ENCODE measurements at regions not wholly inside any gene's neighbourhood (a gene's known extent, or its start where the extent isn't known, plus 50 kb on each side); places are given as distances from the start of the nearest gene placed in this dataset.
"Not testable (repeated sequence)": the region's sequence is repeated elsewhere in the genome, so short reads cannot be mapped to it uniquely, and the experiment has no call there.

DNA sequence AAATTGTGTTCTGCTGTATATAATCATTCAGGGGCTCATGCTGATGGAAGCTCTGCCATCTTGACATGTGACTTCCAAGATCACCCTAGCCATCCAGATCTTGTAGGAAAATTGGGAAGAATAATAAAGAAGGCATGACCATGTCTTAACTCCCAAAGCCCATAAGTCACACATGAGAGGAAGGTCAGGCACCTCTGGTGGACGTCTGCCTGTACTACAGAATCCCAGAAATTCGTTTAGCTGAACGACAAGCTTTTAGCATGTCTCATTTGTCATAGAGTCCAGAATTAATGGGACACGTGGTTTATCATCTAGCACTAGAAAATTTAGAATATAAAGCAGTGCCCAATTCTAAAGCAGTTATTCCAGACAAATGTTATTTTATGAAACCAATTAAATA is 212.7 kb downstream of the CENPC start:
- peak; percentile 4 for DNase-seq (ENCODE audit: low read depth)

DNA sequence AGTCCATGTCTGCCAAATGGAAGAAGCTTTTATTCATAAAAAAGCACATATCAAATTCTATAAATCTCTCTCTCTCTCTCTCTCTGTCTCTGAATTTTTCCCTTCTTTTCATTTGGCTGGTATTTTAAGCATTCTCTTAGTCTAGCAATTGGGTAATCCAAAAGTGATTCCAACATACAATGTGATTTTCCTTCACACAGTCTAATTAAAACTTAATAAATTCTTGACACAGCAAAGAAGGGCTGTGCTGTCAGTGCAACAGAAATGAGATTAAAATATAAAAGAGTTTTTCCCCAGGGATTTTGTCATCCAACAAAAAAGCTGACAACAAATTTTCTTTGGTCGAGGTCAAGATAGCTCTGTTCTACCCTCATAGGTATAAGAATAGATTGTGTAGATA is 216.9 kb downstream of the CENPC start:
- DNase-seq (ENCODE audit: low read depth), result no peak

GRCh38 chr4:67328018-67328278 is 217.4 kb downstream of the CENPC start:
- DNase-seq (ENCODE audit: low read depth), result no peak

DNA sequence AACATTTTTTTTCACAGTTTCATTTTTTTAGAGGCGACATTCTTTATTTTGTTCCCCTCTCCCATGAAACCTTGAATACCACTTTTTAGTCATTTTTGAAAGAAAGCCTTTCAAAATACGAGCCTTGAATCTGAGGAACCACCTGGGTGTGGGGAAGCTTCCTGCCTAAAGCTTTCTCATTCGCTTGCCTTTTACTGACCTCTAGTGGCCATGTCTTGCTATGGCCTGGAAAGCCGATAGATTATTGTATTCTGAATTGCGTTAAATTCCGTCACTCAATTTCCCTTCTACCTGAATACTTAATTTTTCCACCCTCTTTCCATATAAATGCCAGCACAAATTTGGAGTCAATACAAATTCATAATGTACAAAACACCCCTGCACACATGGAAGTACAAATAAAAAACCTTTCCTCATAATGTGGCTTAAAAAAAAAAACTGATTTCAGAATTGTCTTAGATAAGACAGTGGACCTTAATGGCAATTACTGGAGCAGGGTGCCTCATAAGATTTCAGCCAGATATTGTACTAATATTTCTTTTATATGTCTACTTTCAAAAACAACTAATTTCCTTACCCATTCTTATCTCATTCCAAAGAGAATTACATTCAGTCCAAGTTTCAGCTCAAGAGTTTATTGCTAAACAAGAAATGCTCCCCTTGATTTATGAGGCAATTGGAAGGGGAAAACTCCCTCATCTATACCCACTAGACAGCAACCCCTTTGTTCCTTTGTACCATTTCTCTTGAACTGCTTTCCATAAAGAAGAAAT is 217.9 kb downstream of the CENPC start:
- peak; percentile 42 for DNase-seq (ENCODE audit: low read depth)

- DNase-seq (ENCODE audit: low read depth), result no peak
Observed at GRCh38 chr4:67325791-67326190, 219.5 kb downstream of the CENPC start.

- DNase-seq (ENCODE audit: low read depth), result no peak
Observed at GRCh38 chr4:67320645-67321044, 224.7 kb downstream of the CENPC start.

DNA sequence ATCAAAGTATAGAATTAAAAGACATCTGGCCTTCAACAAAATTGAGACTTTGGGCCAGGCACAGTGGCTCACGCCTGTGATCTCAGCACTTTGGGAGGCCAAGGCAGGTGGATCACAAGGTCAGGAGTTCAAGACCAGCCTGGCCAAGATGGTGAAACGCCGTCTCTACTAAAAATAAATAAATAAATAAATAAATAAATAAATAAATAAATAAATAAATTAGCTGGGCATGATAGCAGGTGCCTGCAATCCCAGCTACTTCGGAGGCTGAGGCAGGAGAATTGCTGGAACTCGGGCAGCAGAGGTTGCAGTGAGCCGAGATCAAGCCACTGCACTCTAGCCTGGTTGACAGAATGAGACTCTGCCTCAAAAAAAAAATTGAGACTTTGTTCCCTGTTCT is 225.7 kb downstream of the CENPC start:
- not testable (repeated sequence) for DNase-seq (ENCODE audit: low read depth)

- DNase-seq (ENCODE audit: low read depth), result not testable (repeated sequence)
Observed at GRCh38 chr4:67300497-67301185, 244.7 kb downstream of the CENPC start.

DNA sequence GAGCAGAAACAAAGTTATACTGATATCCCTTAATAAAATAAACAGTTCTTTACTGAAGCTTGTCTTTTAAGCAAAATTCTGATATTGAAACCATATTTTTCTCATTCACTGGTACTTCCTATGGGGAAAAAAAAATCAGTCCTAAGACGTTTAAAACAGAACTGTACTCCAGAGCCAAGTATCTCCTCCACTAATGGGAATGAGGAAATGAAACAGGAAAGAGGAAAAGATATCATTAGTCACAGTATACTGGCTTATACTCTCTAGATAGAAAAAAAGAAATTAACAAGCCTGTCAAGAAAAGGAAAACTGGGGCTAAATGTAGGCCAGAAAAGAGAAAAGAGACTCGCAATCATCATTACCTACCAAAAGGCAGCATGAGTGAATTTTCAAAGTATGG is 252.7 kb downstream of the CENPC start:
- no peak for DNase-seq (ENCODE audit: low read depth)

DNA sequence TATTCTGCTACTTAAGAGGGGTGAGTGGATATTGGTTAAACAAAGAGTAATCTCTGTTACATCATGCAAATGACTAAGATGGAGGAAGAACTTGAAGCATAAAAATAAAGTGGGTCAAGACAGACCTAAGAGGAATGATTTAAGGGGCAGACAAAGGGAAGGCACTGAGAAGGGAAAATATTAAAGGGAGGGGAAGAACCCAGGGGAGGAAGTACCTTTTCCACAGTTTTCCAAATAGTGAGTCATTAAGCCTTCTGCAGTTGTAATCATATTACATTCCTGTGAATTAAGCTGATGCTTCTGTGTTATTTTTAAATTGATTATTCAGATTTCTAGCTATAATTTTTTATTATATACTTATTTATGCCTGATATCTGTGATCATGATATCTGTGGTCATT is 253.3 kb downstream of the CENPC start:
- DNase-seq (ENCODE audit: low read depth), result no peak

DNA sequence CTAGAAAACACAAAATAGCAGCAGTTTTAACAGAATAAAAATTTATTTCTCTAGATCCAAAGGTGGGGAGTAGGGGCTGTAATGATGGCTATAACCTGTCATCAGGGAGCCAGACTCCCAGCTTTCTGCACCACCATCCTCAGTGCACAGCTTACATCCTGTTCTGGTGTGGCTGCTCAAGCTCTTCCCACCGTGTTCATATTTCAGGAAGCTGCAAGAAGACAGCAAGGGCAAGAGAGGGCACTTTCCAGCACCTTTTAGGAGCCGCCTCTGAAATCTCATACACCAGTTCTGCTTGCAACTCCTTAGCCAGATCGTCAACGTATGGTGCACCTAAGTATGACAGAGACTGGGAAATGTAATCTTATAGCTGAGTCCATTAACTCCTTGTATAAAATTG is 253.7 kb downstream of the CENPC start:
- DNase-seq (ENCODE audit: low read depth), result no peak

DNA sequence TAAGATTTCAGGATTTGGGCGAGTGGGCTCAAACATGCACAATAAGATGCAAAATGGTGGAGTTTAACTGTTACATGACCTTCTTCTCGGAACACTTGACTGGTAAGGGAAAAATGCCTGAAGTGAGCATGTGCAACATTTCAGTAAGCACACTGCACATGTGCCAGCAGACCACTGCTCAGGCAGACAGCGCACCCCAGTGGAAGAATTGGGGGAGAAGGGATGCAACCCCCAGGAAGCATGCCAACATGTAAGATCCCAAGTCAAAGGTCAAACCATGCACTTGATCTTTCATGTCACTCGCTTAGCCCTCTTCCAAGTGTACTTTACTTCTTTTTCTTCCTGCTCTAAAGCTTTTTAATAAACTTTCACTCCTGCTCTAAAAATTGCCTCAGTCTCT is 256.3 kb downstream of the CENPC start:
- DNase-seq (ENCODE audit: low read depth), result peak; percentile 1

DNA sequence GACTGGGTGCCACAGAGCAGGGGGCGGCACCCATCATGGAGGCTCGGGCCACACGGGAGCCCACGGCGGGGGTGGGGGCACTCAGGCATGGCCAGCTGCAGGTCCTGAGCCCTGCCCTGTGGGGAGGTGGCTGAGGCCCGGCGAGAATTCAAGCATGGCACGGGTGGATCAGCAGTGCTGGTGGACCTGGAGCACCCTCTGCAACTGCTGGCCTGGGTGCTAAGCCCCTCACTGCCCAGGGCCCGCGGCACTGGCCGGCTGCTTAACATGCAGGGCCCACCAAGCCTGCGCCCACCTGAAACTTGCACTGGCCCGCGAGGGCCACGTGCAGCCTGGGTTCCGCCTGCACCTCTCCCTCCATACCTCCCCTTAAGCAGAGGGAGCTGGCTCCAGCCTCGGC is 258.6 kb downstream of the CENPC start:
- no peak for DNase-seq (ENCODE audit: low read depth)

DNA sequence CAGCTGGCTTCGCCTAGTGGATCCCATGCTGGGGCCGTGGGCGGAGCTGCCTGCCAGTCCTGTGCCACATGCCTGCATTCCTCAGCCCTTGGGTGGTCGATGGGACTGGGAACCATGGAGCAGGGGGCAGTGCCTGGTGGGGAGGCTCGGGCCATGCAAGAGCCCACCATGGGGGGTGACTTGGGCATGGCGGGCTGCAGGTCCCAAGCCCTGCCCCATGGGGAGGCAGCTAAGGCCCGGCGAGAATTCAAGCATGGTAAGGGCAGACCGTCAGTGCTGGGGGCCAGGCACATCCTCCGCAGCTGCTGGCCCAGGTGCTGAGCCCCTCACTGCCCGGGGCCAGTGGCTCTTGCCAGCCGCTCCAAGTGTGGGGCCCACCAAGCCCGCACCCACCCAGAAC is 262.6 kb downstream of the CENPC start:
- no peak for DNase-seq (ENCODE audit: low read depth)

GRCh38 chr4:67275179-67275750 is 270.0 kb downstream of the CENPC start:
- DNase-seq (ENCODE audit: low read depth), result no peak

DNA sequence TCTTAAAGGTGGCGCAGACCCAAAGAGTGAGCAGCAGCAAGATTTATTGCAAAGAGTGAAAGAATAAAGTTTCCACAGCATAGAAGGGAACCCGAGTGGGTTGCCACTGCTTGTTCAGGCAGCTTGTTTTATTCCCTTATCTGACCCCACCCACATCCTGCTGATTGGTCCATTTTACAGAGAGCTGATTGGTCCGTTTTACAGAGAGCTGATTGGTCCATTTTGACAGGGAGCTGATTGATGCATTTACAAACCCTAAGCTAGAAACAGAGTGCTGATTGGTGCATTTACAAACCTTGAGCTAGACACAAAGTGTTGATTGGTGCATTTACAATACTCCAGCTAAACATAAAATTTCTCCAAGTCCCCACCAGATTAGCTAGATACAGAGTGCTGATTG is 270.6 kb downstream of the CENPC start:
- not testable (repeated sequence) for DNase-seq (ENCODE audit: low read depth)

DNA sequence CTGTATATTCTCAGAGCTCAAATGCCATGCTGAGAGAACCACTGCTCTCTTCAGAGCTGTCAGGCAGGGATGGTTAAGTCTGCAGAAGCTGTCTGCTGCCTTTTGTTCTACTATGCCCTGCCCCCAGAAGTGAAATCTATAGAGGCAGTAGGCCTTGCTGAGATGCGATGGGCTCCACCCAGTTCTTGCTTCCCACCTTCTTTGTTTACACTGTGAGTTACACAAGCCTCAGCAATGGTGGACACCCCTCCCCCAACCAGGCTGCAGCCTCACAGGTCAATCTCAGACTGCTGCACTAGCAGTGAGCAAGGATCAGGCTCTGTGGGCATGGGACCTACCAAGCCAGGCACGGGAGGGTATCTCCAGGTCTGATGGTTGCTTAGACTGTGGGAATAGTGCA is 271.6 kb downstream of the CENPC start:
- DNase-seq (ENCODE audit: low read depth), result no peak

DNA sequence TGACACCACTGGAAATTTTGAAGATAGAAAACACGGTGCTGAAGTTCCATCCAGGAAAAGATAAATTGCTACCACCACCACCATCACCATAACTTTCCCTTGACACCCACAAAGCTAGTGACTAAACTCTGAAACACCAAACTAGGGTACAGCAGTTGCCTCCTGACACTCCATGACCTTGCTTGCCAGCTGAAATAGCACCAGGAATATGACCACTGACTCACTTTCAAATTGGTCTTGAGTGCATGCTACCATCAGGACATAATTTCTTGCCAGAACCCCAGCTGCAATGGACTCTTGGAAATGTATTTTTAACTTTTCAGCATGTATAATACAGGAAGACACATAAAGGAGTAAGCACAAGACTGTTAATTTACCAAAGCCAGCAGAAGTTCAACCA is 283.3 kb downstream of the CENPC start:
- no peak for DNase-seq (ENCODE audit: low read depth)

- no peak for DNase-seq (ENCODE audit: low read depth)
Observed at GRCh38 chr4:67256388-67257043, 288.8 kb downstream of the CENPC start.

- DNase-seq (ENCODE audit: low read depth), result no peak
Observed at GRCh38 chr4:67250131-67250896, 295.0 kb downstream of the CENPC start.

- no peak for DNase-seq (ENCODE audit: low read depth)
Observed at GRCh38 chr4:67236788-67237187, 308.5 kb downstream of the CENPC start.

DNA sequence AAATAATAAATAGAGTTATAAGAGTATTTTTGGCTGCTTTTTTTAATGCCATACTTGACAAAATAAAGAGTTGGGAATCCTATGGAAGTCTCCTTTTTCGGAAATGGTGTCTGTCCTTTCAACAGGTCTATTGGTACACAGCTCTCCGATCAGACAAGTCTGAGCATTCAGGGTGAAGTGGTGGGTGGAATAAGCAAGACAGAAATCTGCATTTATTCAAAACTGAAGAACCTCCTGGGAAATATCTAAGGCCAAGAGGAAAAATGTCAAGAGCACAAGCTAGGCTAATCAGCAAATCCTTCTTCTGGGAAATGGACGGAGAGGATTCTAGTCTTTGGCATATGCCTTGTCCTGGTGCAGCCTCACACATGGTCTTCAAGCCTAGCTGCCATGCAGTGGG is 309.0 kb downstream of the CENPC start:
- DNase-seq (ENCODE audit: low read depth), result no peak
